ENCODE measurements at regions not wholly inside any gene's neighbourhood (a gene's known extent, or its start where the extent isn't known, plus 50 kb on each side); places are given as distances from the start of the nearest gene placed in this dataset.

GRCh38 chr20:24131684-24132083 lies 143.1 kb upstream of the GGTLC1 start:
- Histone ChIP-seq H3K9me3 (peaks cover 18% of the 10 kb centered on the region), H3K4me1 (peaks cover 42% of the 10 kb centered on the region), H3K36me3 (ENCODE audit: control insufficient read depth, insufficient read depth, low read length) (no peaks in the 10 kb centered on the region), H3K27me3 (replicated peaks; ENCODE audit: control insufficient read depth, insufficient read depth, low read length) (no peaks in the 10 kb centered on the region), H3K4me3 (ENCODE audit: low read depth, low read length) (no peak overlapping the region)
- intact Hi-C loops (cut with micrococcal nuclease; ENCODE audit: unreplicated experiment): no loop called here
- Mint-ChIP-seq H3K9me3 (ENCODE audit: unreplicated experiment) (peaks cover 11% of the 10 kb centered on the region), H3K27me3 (ENCODE audit: insufficient read depth, unreplicated experiment) (no peaks in the 10 kb centered on the region), H3K27ac (ENCODE audit: unreplicated experiment) (peak overlapping the region; percentile 26), H3K4me3 (ENCODE audit: unreplicated experiment) (no peak overlapping the region), H3K36me3 (ENCODE audit: insufficient read depth, unreplicated experiment) (no peaks in the 10 kb centered on the region), H3K4me1 (ENCODE audit: low read depth, unreplicated experiment) (peaks cover 28% of the 10 kb centered on the region)
- POLR2A ChIA-PET: no interaction called here
- BruUV-seq (replicated peaks): no TSS peak
- DNase-seq: no peak
- CTCF ChIA-PET: no interaction called here
- no peak for TF ChIP-seq CTCF (IDR thresholded peaks at IDR 0.05; ENCODE audit: insufficient read depth in 1 of 2, low read depth in 1 of 2, low read length in 1 of 2, severe bottlenecking in 1 of 2, unreplicated experiment in 1 of 2)

GRCh38 chr20:24131281-24131680 lies 142.7 kb upstream of the GGTLC1 start:
- ChIA-PET POLR2A (no interaction called here), CTCF (no interaction called here)
- peaks cover 42% of the 10 kb centered on the region for H3K4me1 ChIP-seq
- H3K9me3 Mint-ChIP-seq (ENCODE audit: unreplicated experiment): peaks cover 11% of the 10 kb centered on the region
- no peak overlapping the region for H3K4me3 ChIP-seq (ENCODE audit: low read depth, low read length)
- no peak for TF ChIP-seq CTCF (IDR thresholded peaks at IDR 0.05; ENCODE audit: insufficient read depth in 1 of 2, low read depth in 1 of 2, low read length in 1 of 2, severe bottlenecking in 1 of 2, unreplicated experiment in 1 of 2)
- H3K27me3 Mint-ChIP-seq (ENCODE audit: insufficient read depth, unreplicated experiment): no peaks in the 10 kb centered on the region
- intact Hi-C loops (cut with micrococcal nuclease; ENCODE audit: unreplicated experiment): no loop called here
- H3K27me3 ChIP-seq (replicated peaks; ENCODE audit: control insufficient read depth, insufficient read depth, low read length): no peaks in the 10 kb centered on the region
- no peak overlapping the region for H3K4me3 Mint-ChIP-seq (ENCODE audit: unreplicated experiment)
- H3K4me1 Mint-ChIP-seq (ENCODE audit: low read depth, unreplicated experiment): peaks cover 28% of the 10 kb centered on the region
- H3K36me3 Mint-ChIP-seq (ENCODE audit: insufficient read depth, unreplicated experiment): no peaks in the 10 kb centered on the region
- no peaks in the 10 kb centered on the region for H3K36me3 ChIP-seq (ENCODE audit: control insufficient read depth, insufficient read depth, low read length)
- H3K27ac Mint-ChIP-seq (ENCODE audit: unreplicated experiment): peak overlapping the region; percentile 26
- peaks cover 21% of the 10 kb centered on the region for H3K9me3 ChIP-seq
- no peak for DNase-seq
- no TSS peak for BruUV-seq (replicated peaks)

GRCh38 chr20:24129641-24130040 lies 141.1 kb upstream of the GGTLC1 start:
- no peak overlapping the region for H3K4me3 ChIP-seq (ENCODE audit: low read depth, low read length)
- Mint-ChIP-seq H3K36me3 (ENCODE audit: insufficient read depth, unreplicated experiment) (no peaks in the 10 kb centered on the region), H3K27ac (ENCODE audit: unreplicated experiment) (no peak overlapping the region), H3K9me3 (ENCODE audit: unreplicated experiment) (peaks cover 11% of the 10 kb centered on the region), H3K27me3 (ENCODE audit: insufficient read depth, unreplicated experiment) (no peaks in the 10 kb centered on the region), H3K4me3 (ENCODE audit: unreplicated experiment) (no peak overlapping the region), H3K4me1 (ENCODE audit: low read depth, unreplicated experiment) (peaks cover 28% of the 10 kb centered on the region)
- H3K36me3 ChIP-seq (ENCODE audit: control insufficient read depth, insufficient read depth, low read length): no peaks in the 10 kb centered on the region
- no peaks in the 10 kb centered on the region for H3K27me3 ChIP-seq (replicated peaks; ENCODE audit: control insufficient read depth, insufficient read depth, low read length)
- no TSS peak for BruUV-seq (replicated peaks)
- intact Hi-C loops (cut with micrococcal nuclease; ENCODE audit: unreplicated experiment): no loop called here
- peaks cover 38% of the 10 kb centered on the region for H3K4me1 ChIP-seq
- DNase-seq: no peak
- TF ChIP-seq CTCF (IDR thresholded peaks at IDR 0.05; ENCODE audit: insufficient read depth in 1 of 2, low read depth in 1 of 2, low read length in 1 of 2, severe bottlenecking in 1 of 2, unreplicated experiment in 1 of 2): no peak
- ChIA-PET CTCF (no interaction called here), POLR2A (no interaction called here)
- peaks cover 23% of the 10 kb centered on the region for H3K9me3 ChIP-seq

Measured in Caco-2 (cell line).